Astrocyte of the cerebellum (primary cell): ENCODE measurements at regions not wholly inside any gene's neighbourhood (a gene's known extent, or its start where the extent isn't known, plus 50 kb on each side); places are given as distances from the start of the nearest gene placed in this dataset.

Experiments used
- DNase-seq: peaks from one replicate; pipeline ENCODE4 v3.0.0-alpha.2; 2011; ENCODE audit warnings: low read depth
- H3K4me3 ChIP-seq: 2 replicates; pipeline ENCODE4 v1.5.1; 2011; ENCODE audit warnings: mild to moderate bottlenecking, low read depth, low read length, moderate library complexity
- CTCF ChIP-seq: IDR thresholded peaks from 2 replicates; pipeline ENCODE4 v1.5.1; 2012; ENCODE audit warnings: low read length, low read depth, moderate library complexity, mild to moderate bottlenecking; ENCODE audit errors: missing control alignments
- in situ Hi-C: cut with HindIII; loops from 2 replicates; pipeline ENCODE4 v1.10.0; 2017; ENCODE audit warnings: low sequenced_read_pairs

DNA sequence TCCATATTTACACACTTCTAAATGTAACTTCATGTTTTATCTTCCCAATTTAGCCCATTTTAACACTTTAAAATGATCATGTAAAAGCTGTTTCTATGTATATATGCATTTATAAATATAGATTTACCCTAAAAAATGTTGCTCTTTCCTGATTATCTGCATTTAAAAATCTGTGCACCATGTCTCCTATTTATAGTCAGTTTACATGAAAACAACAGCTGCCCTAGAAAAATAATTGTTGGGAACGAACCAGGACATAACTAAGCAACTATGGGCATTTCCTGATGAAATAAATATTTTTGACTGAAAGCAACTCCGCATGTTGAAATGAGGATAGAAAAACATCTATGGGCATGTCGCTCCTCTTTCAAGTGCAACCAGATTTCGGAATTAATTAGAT, 1368.2 kb downstream of the FAM181B start:
- no peak for DNase-seq
- no peak for TF ChIP-seq CTCF
- H3K4me3 ChIP-seq = no peak overlapping the region
- in situ Hi-C loops = no loop called here

DNA sequence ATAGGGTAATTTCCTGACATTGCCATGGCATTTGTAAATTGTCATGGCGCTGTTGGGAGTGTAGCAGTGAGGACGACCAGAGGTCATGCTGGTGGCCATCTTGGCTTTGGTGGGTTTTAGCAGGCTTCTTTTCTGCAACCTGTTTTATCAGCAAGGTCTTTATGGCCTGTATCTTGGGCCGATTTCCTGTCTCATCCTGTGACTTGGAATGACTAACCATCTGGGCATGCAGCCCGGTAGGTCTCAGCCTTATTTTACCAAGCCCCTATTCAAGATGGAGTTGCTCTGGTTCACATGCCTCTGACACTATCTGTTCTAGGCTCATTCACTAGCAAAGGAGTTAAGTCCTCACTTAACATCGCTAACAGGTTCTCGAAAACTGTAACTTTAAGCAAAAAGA, 1374.2 kb downstream of the FAM181B start:
- TF ChIP-seq CTCF = no peak
- no peak for DNase-seq
- H3K4me3 ChIP-seq = no peak overlapping the region
- in situ Hi-C loops = no loop called here

DNA sequence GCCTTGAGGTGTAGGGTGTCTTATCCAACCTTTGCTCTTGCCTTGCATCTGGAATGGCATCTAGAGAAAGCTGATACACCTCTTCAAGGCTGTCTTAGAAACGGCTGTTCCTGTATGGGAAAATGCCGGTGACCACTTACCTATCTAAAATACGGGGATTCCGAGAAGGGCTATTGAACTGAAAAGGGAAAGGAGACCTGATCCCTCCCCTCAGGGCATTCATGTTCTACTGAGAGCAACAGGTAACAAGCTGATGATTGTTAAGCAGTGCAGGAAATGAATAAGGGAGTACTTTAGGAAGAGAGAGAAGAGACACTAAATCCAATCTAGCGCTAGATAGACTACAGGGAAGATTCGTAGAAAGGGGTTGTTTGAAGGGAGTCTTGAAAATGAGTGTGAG, 1388.1 kb downstream of the FAM181B start:
- no peak for TF ChIP-seq CTCF
- in situ Hi-C loops = no loop called here
- no peak overlapping the region for H3K4me3 ChIP-seq
- no peak for DNase-seq

DNA sequence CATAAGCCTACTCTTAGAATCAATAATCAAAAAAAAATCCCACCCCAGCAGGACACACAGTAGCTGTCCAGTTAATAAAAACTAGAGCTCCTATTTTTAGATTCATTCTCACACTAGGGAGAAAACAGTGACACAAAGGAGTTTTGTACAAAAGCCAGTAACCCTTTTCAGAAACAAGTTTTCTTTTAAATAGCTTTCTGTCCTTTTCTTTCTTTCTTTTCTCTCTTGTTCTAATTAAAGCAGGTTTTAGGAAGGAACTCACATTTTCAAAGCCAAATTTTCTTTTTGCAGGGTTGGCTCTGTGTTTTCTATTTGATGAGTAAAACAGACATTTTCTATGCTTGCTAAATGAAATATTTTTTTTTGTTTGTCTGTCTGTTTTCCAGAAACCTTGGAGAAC, 1390.7 kb downstream of the FAM181B start:
- no peak for TF ChIP-seq CTCF
- DNase-seq = no peak
- in situ Hi-C loops = no loop called here
- H3K4me3 ChIP-seq = no peak overlapping the region

DNA sequence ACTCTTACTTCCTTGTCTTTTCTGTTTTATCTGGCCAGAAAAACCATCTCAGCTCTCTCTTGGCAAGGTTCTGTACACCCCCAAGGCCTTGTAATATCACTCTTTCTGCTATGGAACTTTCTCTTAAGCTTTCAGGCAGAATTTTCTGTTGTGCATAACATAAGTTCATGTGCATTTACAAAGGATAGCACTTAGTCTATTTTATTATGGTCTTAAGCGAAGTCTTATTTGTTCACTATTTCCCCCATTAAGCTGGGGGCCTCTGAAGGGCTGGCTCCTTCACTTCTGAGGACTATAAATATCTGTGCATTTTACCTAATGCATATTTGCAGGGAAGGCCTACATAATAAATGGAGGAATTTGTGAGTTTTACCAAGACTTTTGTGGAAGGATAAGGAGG, 1393.4 kb downstream of the FAM181B start:
- no peak for TF ChIP-seq CTCF
- H3K4me3 ChIP-seq = no peak overlapping the region
- no peak for DNase-seq
- in situ Hi-C loops = no loop called here

DNA sequence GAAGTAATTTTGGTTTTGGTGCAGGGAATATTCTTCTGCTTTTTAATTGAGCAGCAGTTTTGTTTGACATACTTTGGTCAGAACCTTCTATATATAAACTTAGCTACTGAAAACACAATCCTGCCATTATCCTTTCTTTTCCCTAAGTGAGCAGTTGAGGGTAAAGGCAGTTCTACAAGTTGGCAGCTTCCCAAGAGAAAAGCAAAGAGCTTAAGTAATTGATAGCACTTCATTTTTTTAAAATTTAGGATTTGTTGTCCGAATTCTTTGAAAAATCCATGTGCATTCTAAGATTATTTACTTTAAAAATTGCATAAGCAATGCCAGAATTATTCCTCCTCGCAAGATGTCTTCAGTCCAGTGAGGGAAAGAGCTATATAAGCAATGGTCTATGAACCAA, 1394.1 kb downstream of the FAM181B start:
- no peak overlapping the region for H3K4me3 ChIP-seq
- DNase-seq = no peak
- TF ChIP-seq CTCF = no peak
- in situ Hi-C loops = no loop called here

DNA sequence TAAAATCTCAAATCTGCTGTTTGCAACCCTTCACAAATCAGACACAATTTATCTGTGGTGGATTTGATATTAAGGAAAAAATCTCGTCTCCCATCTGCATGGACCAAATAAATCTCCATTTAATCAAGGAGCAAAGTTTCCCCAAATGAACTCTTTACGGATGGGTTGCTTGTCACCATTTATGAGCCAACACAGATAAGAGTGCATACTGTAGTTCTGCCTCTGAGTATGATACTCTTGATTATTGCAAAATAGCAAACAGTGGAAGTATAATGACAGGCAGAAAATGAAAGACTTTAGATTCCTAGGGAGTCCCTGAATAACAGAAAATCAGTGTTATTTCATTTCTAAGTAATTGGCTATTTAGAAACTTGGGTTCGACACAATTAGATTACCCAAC, 1395.9 kb downstream of the FAM181B start:
- TF ChIP-seq CTCF = no peak
- in situ Hi-C loops = no loop called here
- H3K4me3 ChIP-seq = no peak overlapping the region
- no peak for DNase-seq
